ENCODE measurements at regions not wholly inside any gene's neighbourhood (a gene's known extent, or its start where the extent isn't known, plus 50 kb on each side); places are given as distances from the start of the nearest gene placed in this dataset.
A peak's percentile ranks its signal among the peaks of the same experiment; 100 is the strongest.

DNA sequence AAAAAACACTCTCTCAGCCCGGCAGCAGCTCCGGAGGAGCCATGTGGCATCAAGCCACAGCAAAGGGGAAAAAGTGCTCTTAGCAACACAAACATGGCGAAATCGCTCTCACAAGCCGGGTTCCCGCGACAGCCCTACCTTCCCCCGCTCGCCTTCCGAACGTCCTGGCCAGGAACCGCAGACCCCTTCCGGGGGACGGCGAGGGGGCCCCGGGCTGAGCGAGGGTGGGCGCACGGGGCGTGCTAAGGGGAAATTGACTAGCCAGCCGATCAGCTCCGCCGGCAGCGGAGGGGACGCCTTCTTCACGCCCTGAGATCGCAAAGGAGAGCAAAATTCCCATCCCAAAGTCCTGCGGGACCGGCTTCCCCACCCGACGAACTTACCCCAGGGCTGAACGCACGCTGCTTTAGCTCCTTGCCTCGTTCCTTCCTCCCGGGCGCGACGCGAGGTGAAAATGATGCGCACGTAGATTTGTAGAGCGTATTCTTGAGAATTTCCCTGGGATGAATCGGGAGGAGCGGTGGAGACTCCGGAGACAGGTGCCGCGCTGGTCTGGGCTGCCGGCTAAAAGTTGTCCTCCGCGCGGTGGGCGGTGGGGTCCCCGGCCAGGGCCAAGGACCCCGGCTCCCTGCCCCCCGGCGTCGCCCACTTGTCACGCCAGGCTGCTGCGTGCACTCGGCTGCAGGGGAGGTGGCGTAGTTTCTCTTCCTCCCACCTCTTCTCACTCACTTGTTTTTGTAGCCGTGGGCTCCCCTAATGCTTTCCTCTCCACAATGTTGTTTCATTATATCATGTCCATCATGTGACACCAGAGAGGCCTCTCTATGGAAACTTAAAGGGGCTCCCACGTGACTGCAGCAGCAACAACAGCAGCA, 220.1 kb upstream of the MKLN1 start:
- peak; percentile 89 for DNase-seq (ENCODE audit: extremely low spot score)
- ChIA-PET POLR2A (interaction anchor here (0.6 to 2.5 kb wide), 7 partner anchors 14 to 386 kb away, joined by 3 to 25 read pairs (median 4); no protein-coding TSS in a partner anchor), CTCF (interaction anchor here (8.6 kb wide), 1 partner anchor 16 kb away, joined by 63 read pairs; no protein-coding TSS in a partner anchor)
- TF ChIP-seq, protein P1, sequence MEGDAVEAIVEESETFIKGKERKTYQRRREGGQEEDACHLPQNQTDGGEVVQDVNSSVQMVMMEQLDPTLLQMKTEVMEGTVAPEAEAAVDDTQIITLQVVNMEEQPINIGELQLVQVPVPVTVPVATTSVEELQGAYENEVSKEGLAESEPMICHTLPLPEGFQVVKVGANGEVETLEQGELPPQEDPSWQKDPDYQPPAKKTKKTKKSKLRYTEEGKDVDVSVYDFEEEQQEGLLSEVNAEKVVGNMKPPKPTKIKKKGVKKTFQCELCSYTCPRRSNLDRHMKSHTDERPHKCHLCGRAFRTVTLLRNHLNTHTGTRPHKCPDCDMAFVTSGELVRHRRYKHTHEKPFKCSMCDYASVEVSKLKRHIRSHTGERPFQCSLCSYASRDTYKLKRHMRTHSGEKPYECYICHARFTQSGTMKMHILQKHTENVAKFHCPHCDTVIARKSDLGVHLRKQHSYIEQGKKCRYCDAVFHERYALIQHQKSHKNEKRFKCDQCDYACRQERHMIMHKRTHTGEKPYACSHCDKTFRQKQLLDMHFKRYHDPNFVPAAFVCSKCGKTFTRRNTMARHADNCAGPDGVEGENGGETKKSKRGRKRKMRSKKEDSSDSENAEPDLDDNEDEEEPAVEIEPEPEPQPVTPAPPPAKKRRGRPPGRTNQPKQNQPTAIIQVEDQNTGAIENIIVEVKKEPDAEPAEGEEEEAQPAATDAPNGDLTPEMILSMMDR (IDR thresholded peaks at IDR 0.05; ENCODE audit: control extremely low read depth, extremely low read depth, low read depth, missing control alignments): peak; percentile 21

DNA sequence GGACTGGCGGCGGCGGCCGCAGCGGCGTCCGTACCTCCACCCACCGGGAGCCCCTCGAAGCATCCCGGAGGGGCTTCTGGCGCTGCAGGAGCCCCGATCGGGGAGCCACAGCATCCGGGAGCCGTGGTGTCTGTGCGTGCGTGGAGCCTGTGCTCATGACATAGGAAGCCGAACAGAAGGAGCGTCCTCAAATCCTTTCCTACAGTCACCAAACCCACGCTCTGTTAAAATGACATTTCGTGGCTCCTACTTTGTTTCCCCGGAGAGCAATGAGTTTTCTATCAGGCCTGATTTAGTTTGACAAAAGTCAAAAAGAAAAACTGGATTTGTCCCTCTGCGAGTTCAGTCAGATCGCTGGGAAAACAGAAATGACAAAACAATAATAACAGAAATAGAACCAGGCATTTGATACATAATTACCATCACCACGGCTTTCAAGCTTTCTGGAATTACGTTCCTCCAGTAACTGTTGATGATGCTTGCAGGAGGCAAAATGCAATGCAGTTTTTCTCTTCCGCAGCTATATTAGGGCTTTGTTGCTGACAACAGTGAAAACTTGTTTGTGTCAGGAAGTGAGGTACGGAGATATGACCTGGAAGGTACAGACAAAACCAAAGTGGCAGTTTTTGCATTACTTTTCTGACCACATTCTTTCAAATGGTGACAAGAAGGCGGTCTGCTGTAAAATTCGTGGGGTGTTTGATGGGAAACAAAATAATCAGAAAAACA, 219.3 kb upstream of the MKLN1 start:
- TF ChIP-seq, protein P1 (IDR thresholded peaks at IDR 0.05; ENCODE audit: control extremely low read depth, extremely low read depth, low read depth, missing control alignments): no peak
- CTCF ChIA-PET: interaction anchor here (0.7 to 8.6 kb wide), 2 partner anchors 15 to 129 kb away, joined by 3 to 63 read pairs; no protein-coding TSS in a partner anchor
- peak; percentile 63 for DNase-seq (ENCODE audit: extremely low spot score)
- POLR2A ChIA-PET: interaction anchor here (2.1 to 5.8 kb wide), 4 partner anchors 13 to 219 kb away, joined by 5 to 41 read pairs (median 16); partner anchors contain the start of gene MKLN1

DNA sequence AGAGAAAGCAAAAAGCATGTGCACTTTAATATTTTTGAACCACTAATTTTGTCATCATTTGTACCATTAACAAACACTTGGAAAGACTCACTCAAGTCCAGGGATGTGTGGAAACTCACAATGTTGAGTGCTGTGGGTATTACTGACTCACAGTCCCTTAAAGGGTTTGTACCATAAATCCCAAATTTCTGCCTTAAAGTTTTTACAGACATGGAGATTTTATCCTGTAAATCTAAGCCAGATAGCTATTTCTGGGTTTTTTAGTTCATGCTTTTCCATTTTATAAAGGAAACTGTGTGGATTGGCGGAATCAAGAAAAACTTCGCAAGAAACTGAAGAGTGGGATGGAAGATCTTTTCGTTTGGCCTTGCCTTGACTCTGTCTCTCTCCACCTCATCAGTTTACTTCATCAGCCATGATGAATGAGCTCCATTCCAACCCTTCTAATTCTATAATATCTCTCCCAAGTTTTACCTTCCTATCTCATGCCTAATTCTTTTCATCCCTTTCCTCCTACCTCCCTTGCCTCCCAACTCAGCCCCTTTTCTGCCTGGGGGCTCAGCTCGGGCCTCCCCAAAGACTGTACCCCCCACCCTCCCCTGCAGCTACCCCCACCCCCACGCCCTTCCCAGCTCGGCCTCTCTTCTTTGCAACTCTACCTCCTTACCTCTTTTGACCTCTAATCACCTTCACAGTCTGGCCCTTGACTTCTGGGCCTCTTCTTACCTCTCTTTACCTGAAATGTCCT, 218.5 kb upstream of the MKLN1 start:
- TF ChIP-seq, protein P1 (IDR thresholded peaks at IDR 0.05; ENCODE audit: control extremely low read depth, extremely low read depth, low read depth, missing control alignments): no peak
- ChIA-PET POLR2A (interaction anchor here (0.6 to 5.8 kb wide), 5 partner anchors 12 to 218 kb away, joined by 3 to 41 read pairs (median 5); partner anchors contain the start of gene MKLN1), CTCF (interaction anchor here (0.7 to 8.6 kb wide), 3 partner anchors 14 to 230 kb away, joined by 3 to 63 read pairs (median 3); no protein-coding TSS in a partner anchor)
- DNase-seq (ENCODE audit: extremely low spot score): no peak

DNA sequence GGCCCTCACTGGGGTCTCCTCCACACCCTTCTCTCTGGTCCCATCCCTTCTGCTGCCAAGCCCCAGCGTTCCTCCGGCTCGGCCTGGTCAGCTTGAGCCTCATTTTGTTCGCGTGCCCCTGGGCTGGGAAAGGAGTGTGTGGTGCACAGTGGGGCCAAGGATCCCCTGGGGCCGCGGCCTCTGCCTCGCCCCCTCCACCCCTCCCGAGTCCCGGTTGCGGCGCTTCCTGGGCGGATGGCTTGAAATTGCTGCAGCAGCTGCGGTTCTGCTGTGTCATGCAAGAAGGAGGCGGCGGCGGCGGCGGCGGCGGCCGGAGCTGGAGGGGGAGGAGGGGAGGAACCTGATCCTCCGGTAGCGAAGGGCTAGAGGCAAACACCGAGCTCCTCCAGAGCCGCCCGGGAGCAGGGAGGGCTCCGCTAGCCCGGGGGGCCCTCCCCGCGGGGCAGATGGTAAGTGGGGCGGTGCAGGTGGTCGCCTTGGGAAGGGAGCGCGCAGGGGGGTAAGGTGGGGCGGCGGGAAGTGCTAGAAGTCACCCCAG, 217.8 kb upstream of the MKLN1 start:
- CTCF ChIA-PET: interaction anchor here (1.1 to 8.6 kb wide), 3 partner anchors 14 to 319 kb away, joined by 3 to 63 read pairs (median 3); no protein-coding TSS in a partner anchor
- POLR2A ChIA-PET: interaction anchor here (0.5 to 5.8 kb wide), 6 partner anchors 12 to 217 kb away, joined by 3 to 41 read pairs (median 4); partner anchors contain the start of gene MKLN1
- TF ChIP-seq, protein P1 (IDR thresholded peaks at IDR 0.05; ENCODE audit: control extremely low read depth, extremely low read depth, low read depth, missing control alignments): no peak
- DNase-seq (ENCODE audit: extremely low spot score): peak; percentile 72

DNA sequence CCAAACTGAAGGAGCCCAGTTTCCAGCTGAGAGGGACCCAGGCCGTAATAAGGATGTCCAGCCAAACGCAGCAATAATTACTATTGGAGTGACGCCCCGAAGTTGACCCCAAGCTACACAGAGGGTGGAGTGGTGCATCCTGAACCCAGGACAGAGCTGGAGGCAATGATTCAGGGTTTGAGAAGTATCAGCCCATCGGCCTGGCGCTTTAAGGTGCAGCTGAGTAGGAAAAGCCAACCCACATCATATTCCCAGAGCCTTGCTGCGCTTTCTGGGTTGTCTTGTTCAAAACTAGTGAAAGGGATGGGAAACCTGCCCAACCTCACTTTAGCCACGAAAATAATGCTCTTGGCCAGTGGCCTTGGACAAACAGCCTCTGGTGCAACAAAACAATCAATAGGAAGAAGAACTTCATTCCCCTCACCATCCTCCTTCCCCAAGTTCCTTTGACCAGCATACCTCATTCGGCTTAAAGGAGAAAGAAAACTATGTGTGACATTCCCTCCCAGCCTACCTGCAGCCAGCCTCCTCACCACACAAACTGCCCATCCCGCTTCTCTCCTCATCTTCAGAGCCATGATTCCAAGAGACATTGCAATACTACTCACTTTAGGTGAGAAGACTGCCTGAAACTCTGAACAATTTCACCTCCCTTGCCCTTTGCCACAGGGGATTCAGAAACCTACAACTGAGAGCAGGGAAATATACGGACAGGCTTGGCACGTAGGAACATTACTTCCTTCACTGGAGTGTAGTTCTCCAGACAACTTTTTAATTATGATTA, 217.2 kb upstream of the MKLN1 start:
- ChIA-PET POLR2A (interaction anchor here (0.5 to 5.8 kb wide), 4 partner anchors 11 to 217 kb away, joined by 3 to 41 read pairs (median 6); partner anchors contain the start of gene MKLN1), CTCF (interaction anchor here (1.6 to 8.6 kb wide), 2 partner anchors 13 to 318 kb away, joined by 3 to 63 read pairs; no protein-coding TSS in a partner anchor)
- TF ChIP-seq, protein P1 (IDR thresholded peaks at IDR 0.05; ENCODE audit: control extremely low read depth, extremely low read depth, low read depth, missing control alignments): no peak
- DNase-seq (ENCODE audit: extremely low spot score): no peak
